C4-2B (cell line): ENCODE measurements at regions not wholly inside any gene's neighbourhood (a gene's known extent, or its start where the extent isn't known, plus 50 kb on each side); places are given as distances from the start of the nearest gene placed in this dataset.
"Not testable (repeated sequence)": the region's sequence is repeated elsewhere in the genome, so short reads cannot be mapped to it uniquely, and the experiment has no call there.

Experiments used
- ZFX ChIP-seq: fragments of 450-650 bp; IDR thresholded peaks from 2 replicates; pipeline ENCODE4 v1.6.1; 2017
- TF ChIP-seq, protein P1 (sequence below): fragments of 450-650 bp; conservative IDR thresholded peaks from 2 replicates; pipeline ENCODE4 v1.5.1; 2017; ENCODE audit warnings: mild to moderate bottlenecking

DNA sequence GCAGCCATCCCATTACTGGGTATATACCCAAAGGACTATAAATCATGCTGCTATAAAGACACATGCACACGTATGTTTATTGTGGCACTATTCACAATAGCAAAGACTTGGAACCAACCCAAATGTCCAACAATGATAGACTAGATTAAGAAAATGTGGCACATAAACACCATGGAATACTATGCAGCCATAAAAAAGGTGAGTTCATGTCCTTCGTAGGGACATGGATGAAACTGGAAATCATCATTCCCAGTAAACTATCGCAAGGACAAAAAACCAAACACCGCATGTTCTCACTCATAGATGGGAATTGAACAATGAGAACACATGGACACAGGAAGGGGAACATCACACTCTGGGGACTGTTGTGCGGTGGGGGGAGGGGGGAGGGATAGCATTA lies 550.4 kb upstream of the ID2 start:
- TF ChIP-seq, protein P1, sequence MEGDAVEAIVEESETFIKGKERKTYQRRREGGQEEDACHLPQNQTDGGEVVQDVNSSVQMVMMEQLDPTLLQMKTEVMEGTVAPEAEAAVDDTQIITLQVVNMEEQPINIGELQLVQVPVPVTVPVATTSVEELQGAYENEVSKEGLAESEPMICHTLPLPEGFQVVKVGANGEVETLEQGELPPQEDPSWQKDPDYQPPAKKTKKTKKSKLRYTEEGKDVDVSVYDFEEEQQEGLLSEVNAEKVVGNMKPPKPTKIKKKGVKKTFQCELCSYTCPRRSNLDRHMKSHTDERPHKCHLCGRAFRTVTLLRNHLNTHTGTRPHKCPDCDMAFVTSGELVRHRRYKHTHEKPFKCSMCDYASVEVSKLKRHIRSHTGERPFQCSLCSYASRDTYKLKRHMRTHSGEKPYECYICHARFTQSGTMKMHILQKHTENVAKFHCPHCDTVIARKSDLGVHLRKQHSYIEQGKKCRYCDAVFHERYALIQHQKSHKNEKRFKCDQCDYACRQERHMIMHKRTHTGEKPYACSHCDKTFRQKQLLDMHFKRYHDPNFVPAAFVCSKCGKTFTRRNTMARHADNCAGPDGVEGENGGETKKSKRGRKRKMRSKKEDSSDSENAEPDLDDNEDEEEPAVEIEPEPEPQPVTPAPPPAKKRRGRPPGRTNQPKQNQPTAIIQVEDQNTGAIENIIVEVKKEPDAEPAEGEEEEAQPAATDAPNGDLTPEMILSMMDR, result not testable (repeated sequence)
- TF ChIP-seq ZFX, result not testable (repeated sequence)
